IMR-90 (cell line): ENCODE measurements at regions not wholly inside any gene's neighbourhood (a gene's known extent, or its start where the extent isn't known, plus 50 kb on each side); places are given as distances from the start of the nearest gene placed in this dataset.

Experiments used
- ATAC-seq: fragments of 200-7000 bp; cut with Tn5 transposase; 2 replicates; pipeline ENCODE4 v1.9.1; 2020; ENCODE audit warnings: low read depth, mild to moderate bottlenecking, moderate library complexity
- BruUV-seq: library from RNA; stranded (reverse); fragments of 400-500 nt; replicated peaks from 2 replicates; lab custom pipeline; 2021; lab: Mats Ljungman, UMichigan
- CTCF ChIA-PET: fragments of 300-600 bp; formaldehyde crosslinking; extraction: SDS; loops from one replicate; lab custom pipeline; 2021; ENCODE audit warnings: antibody characterized with exemption; lab: Yijun Ruan, JAX
- POLR2A ChIA-PET: fragments of 300-600 bp; sonication (Branson Sonifier 250); formaldehyde crosslinking; loops from one replicate; lab custom pipeline; 2022; ENCODE audit warnings: antibody characterized with exemption; ENCODE audit not compliant: unreplicated experiment; lab: Charles Lee
- DNase-seq: peaks from one replicate; pipeline ENCODE4 v3.0.0; 2013
- H2AFZ ChIP-seq: replicated peaks from 2 replicates; pipeline ENCODE3; 2013; ENCODE audit warnings: low read length, mild to moderate bottlenecking; ENCODE audit not compliant: poor library complexity
- H2AK5ac ChIP-seq: 2 replicates; pipeline ENCODE4 v1.6.1; 2013; ENCODE audit warnings: low read depth, low read length, inconsistent platforms
- H2AK9ac ChIP-seq: replicated peaks from 2 replicates; pipeline ENCODE3; 2013; ENCODE audit warnings: mild to moderate bottlenecking, low read depth, low read length, moderate library complexity; ENCODE audit not compliant: poor library complexity
- H2BK120ac ChIP-seq: 2 replicates; pipeline ENCODE4 v1.6.1; 2013; ENCODE audit warnings: low read depth, low read length, inconsistent platforms
- H2BK15ac ChIP-seq: 3 replicates; pipeline ENCODE4 v1.6.1; 2013; ENCODE audit warnings: low read depth, low read length, inconsistent platforms
- H2BK20ac ChIP-seq: 2 replicates; pipeline ENCODE4 v1.6.1; 2013; ENCODE audit warnings: low read depth, mild to moderate bottlenecking, inconsistent platforms, low read length, moderate library complexity
- H2BK5ac ChIP-seq: 2 replicates; pipeline ENCODE4 v1.6.1; 2013; ENCODE audit warnings: mild to moderate bottlenecking, low read depth, low read length, inconsistent platforms; ENCODE audit not compliant: poor library complexity, severe bottlenecking
- H3K14ac ChIP-seq: replicated peaks from 2 replicates; pipeline ENCODE4 v1.6.1; 2013; ENCODE audit warnings: low read depth, low read length, inconsistent platforms
- H3K18ac ChIP-seq: 2 replicates; pipeline ENCODE4 v1.6.1; 2013; ENCODE audit warnings: low read depth, low read length, control low read depth
- H3K23ac ChIP-seq: 2 replicates; pipeline ENCODE4 v1.6.1; 2013; ENCODE audit warnings: low read depth, low read length, inconsistent platforms
- H3K27ac ChIP-seq: 2 replicates; pipeline ENCODE4 v1.5.1; 2013; ENCODE audit warnings: mild to moderate bottlenecking, control low read depth, low read length; ENCODE audit not compliant: insufficient read depth
- H3K27me3 ChIP-seq: 2 replicates; pipeline ENCODE4 v1.6.1; 2013; ENCODE audit warnings: low read length; ENCODE audit not compliant: control insufficient read depth, insufficient read depth
- H3K36me3 ChIP-seq: 2 replicates; pipeline ENCODE4 v1.6.1; 2013; ENCODE audit warnings: low read length, mixed read lengths; ENCODE audit not compliant: control insufficient read depth, insufficient read depth
- H3K4ac ChIP-seq: 2 replicates; pipeline ENCODE4 v1.6.1; 2013; ENCODE audit warnings: low read depth, low read length, inconsistent platforms
- H3K4me1 ChIP-seq: 2 replicates; pipeline ENCODE4 v1.6.1; 2013; ENCODE audit warnings: low read length, mixed read lengths; ENCODE audit not compliant: control insufficient read depth, insufficient read depth
- H3K4me2 ChIP-seq: 2 replicates; pipeline ENCODE4 v1.6.1; 2013; ENCODE audit warnings: low read depth, mild to moderate bottlenecking, control low read depth, low read length, moderate library complexity
- H3K4me3 ChIP-seq: 2 replicates; pipeline ENCODE4 v1.5.1; 2013; ENCODE audit warnings: low read depth, mild to moderate bottlenecking, control low read depth, low read length, moderate library complexity; ENCODE audit not compliant: insufficient read depth
- H3K56ac ChIP-seq: 2 replicates; pipeline ENCODE4 v1.6.1; 2013; ENCODE audit warnings: low read length, inconsistent platforms; ENCODE audit not compliant: insufficient read depth; ENCODE audit errors: extremely low read depth
- H3K79me1 ChIP-seq, 2 experiments: 2 replicates each; pipeline ENCODE4 v1.6.1; 2013; ENCODE audit warnings: low read length in 2 of 2, inconsistent platforms in 1 of 2, low read depth in 1 of 2
- H3K9ac ChIP-seq: 2 replicates; pipeline ENCODE4 v1.6.1; 2013; ENCODE audit warnings: low read depth, low read length, control low read depth
- H3K9me1 ChIP-seq: 2 replicates; pipeline ENCODE4 v1.6.1; 2013; ENCODE audit warnings: low read length, inconsistent platforms; ENCODE audit not compliant: insufficient read depth
- H3K9me3 ChIP-seq: 2 replicates; pipeline ENCODE4 v1.6.1; 2013; ENCODE audit warnings: low read length; ENCODE audit not compliant: control insufficient read depth, insufficient read depth
- H4K20me1 ChIP-seq: 2 replicates; pipeline ENCODE4 v1.6.1; 2013; ENCODE audit warnings: low read length, inconsistent platforms; ENCODE audit not compliant: insufficient read depth
- H4K5ac ChIP-seq: 2 replicates; pipeline ENCODE4 v1.6.1; 2013; ENCODE audit warnings: mild to moderate bottlenecking, low read depth, low read length, control low read depth
- H4K8ac ChIP-seq, 2 experiments: 2 replicates each; pipeline ENCODE4 v1.6.1; 2013; ENCODE audit warnings: low read depth in 2 of 2, low read length in 2 of 2, control low read depth in 1 of 2, inconsistent platforms in 1 of 2
- H4K91ac ChIP-seq: 2 replicates; pipeline ENCODE4 v1.6.1; 2013; ENCODE audit warnings: low read depth, low read length, inconsistent platforms; ENCODE audit not compliant: insufficient read depth
- BHLHE40 ChIP-seq: fragments of 150-350 bp; IDR thresholded peaks from 2 replicates; pipeline ENCODE4 v1.6.1; 2016; ENCODE audit warnings: mild to moderate bottlenecking, low read depth, low read length
- CEBPB ChIP-seq: IDR thresholded peaks from 2 replicates; pipeline ENCODE4 v1.6.1; 2012; ENCODE audit warnings: low read depth, low read length, improper control_type of control experiment
- CHD1 ChIP-seq: IDR thresholded peaks from 2 replicates; pipeline ENCODE4 v1.6.1; 2012; ENCODE audit warnings: low read depth, low read length, improper control_type of control experiment
- FOS ChIP-seq: fragments of 150-350 bp; IDR thresholded peaks from 2 replicates; pipeline ENCODE4 v1.6.1; 2016; ENCODE audit warnings: low read depth, low read length
- MAFK ChIP-seq: IDR thresholded peaks from 2 replicates; pipeline ENCODE4 v1.6.1; 2012; ENCODE audit warnings: low read depth, low read length, improper control_type of control experiment
- MAZ ChIP-seq: IDR thresholded peaks from 2 replicates; pipeline ENCODE4 v1.6.1; 2012; ENCODE audit warnings: low read depth, mild to moderate bottlenecking, low read length, improper control_type of control experiment, moderate library complexity, borderline replicate concordance
- MXI1 ChIP-seq: IDR thresholded peaks from 2 replicates; pipeline ENCODE4 v1.6.1; 2012; ENCODE audit warnings: low read depth, mild to moderate bottlenecking, low read length, moderate library complexity, borderline replicate concordance
- NFE2L2 ChIP-seq: fragments of 150-350 bp; IDR thresholded peaks from 2 replicates; pipeline ENCODE4 v1.6.1; 2016; ENCODE audit warnings: low read depth, mild to moderate bottlenecking, low read length
- POLR2A ChIP-seq: IDR thresholded peaks from 2 replicates; pipeline ENCODE4 v1.6.1; 2012; ENCODE audit warnings: mild to moderate bottlenecking, low read depth, low read length
- RAD21 ChIP-seq: IDR thresholded peaks from 2 replicates; pipeline ENCODE4 v1.6.1; 2012; ENCODE audit warnings: low read length, improper control_type of control experiment
- RCOR1 ChIP-seq: IDR thresholded peaks from 2 replicates; pipeline ENCODE4 v1.6.1; 2012; ENCODE audit warnings: mild to moderate bottlenecking, low read length, improper control_type of control experiment; ENCODE audit not compliant: insufficient replicate concordance
- RFX5 ChIP-seq: IDR thresholded peaks from 2 replicates; pipeline ENCODE4 v1.8.0; 2012; ENCODE audit warnings: low read depth, mild to moderate bottlenecking, low read length, moderate library complexity
- SMC3 ChIP-seq: fragments of 150-350 bp; IDR thresholded peaks from 2 replicates; pipeline ENCODE4 v1.6.1; 2016; ENCODE audit warnings: low read depth, mild to moderate bottlenecking, antibody characterized with exemption, low read length, moderate library complexity
- WGBS, 2 experiments: methylation state at CpG; one replicate each; pipeline versions ENCODE4 v1.1.5 to v1.1.7; 2013; ENCODE audit warnings: missing lambda C conversion rate in 2 of 2; ENCODE audit not compliant: insufficient read length in 1 of 2; ENCODE audit errors: extremely low coverage in 2 of 2; 5-methylcytosine and 5-hydroxymethylcytosine counted together
- dilution Hi-C: fragments of 300-500 bp; cut with HindIII; formaldehyde crosslinking; loops from one replicate; pipeline ENCODE4 v1.14.3; 2018; ENCODE audit warnings: low sequenced_read_pairs; ENCODE audit not compliant: unreplicated experiment
- in situ Hi-C: fragments of 300-500 bp; cut with MboI; formaldehyde crosslinking; loops from 3 replicates; pipeline ENCODE4 v1.14.3; 2019; ENCODE audit warnings: low sequenced_read_pairs, inconsistent platforms, mixed read lengths
- intact Hi-C: fragments of 100-400 bp; cut with micrococcal nuclease; formaldehyde crosslinking; loops from 2 replicates; pipeline ENCODE4 v1.10.0; 2022
- TF ChIP-seq, protein P1 (sequence below): conservative IDR thresholded peaks from 2 replicates; pipeline ENCODE4 v1.5.1; 2012; ENCODE audit warnings: mild to moderate bottlenecking, low read depth, low read length, improper control_type of control experiment
- TF ChIP-seq, protein P2 (sequence below): fragments of 150-350 bp; IDR thresholded peaks from 2 replicates; pipeline ENCODE4 v1.6.1; 2016; ENCODE audit warnings: low read depth, mild to moderate bottlenecking, low read length, moderate library complexity, borderline replicate concordance
- TF ChIP-seq, protein P3 (sequence below): fragments of 150-350 bp; IDR thresholded peaks from 2 replicates; pipeline ENCODE4 v1.6.1; 2017; ENCODE audit warnings: mild to moderate bottlenecking, antibody characterized with exemption, low read length, low read depth

DNA sequence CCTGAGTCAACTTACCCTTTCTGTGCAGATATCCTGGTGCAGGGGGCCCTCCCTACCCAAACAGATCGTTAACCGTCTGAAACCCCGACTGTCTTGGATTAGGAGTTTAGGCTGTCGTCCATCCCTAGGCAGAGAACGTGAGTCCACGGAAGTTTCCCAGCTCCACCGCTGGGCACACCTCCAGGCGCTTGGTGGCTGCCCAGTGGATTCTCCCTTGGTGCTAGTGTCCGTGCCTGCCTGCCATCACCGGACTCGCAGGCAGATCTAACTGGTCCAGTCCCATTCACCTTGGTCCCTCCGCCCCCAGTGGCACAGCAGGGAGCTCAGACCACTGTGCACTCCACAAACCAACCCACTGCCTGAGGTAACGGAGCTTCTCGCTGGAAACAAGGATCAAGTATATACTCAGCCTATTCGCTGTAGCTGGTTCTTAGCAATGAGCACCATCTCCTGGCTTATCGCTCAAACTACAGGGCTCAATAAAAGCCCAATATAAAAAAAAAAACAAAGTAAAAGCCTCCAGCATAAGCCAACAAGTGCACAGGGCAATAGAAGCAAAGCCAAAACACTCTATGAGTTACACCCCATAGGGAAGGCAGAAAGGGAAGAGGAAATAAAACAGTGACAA lies 79.5 kb upstream of the USP9Y start:
- Histone ChIP-seq H3K36me3 (no peaks in the 10 kb centered on the region), H3K23ac (no peak overlapping the region), H3K56ac (no peak overlapping the region), H2BK20ac (no peak overlapping the region), H2BK5ac (no peak overlapping the region), H3K4me1 (no peaks in the 10 kb centered on the region), H3K79me1 (no peaks in the 10 kb centered on the region), H2BK120ac (no peak overlapping the region), H3K9ac (no peak overlapping the region), H3K18ac (no peak overlapping the region), H3K4ac (no peak overlapping the region), H3K27ac (no peak overlapping the region), H2AK9ac (no peak overlapping the region), H3K27me3 (no peaks in the 10 kb centered on the region), H2AK5ac (no peak overlapping the region), H4K8ac (no peak overlapping the region), H4K91ac (no peak overlapping the region), H4K20me1 (no peaks in the 10 kb centered on the region), H2AFZ (no peak overlapping the region), H4K5ac (no peak overlapping the region), H2BK15ac (no peak overlapping the region), H3K9me3 (no peaks in the 10 kb centered on the region), H3K4me3 (no peak overlapping the region), H3K9me1 (no peaks in the 10 kb centered on the region), H3K14ac (no peak overlapping the region), H3K4me2 (no peak overlapping the region)
- no TSS peak for BruUV-seq
- intact Hi-C loops (no loop called here), in situ Hi-C loops (no loop called here), dilution Hi-C loops (no loop called here)
- WGBS, 2 experiments = no CpG with 5 or more reads among the region's 16 CpGs
- DNase-seq = no peak
- ChIA-PET CTCF (no interaction called here), POLR2A (no interaction called here)
- ATAC-seq = no peak
- TF ChIP-seq, protein P1, sequence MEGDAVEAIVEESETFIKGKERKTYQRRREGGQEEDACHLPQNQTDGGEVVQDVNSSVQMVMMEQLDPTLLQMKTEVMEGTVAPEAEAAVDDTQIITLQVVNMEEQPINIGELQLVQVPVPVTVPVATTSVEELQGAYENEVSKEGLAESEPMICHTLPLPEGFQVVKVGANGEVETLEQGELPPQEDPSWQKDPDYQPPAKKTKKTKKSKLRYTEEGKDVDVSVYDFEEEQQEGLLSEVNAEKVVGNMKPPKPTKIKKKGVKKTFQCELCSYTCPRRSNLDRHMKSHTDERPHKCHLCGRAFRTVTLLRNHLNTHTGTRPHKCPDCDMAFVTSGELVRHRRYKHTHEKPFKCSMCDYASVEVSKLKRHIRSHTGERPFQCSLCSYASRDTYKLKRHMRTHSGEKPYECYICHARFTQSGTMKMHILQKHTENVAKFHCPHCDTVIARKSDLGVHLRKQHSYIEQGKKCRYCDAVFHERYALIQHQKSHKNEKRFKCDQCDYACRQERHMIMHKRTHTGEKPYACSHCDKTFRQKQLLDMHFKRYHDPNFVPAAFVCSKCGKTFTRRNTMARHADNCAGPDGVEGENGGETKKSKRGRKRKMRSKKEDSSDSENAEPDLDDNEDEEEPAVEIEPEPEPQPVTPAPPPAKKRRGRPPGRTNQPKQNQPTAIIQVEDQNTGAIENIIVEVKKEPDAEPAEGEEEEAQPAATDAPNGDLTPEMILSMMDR = no peak
- no peak for TF ChIP-seq BHLHE40
- TF ChIP-seq POLR2A = no peak
- no peak for TF ChIP-seq NFE2L2
- TF ChIP-seq MXI1 = no peak
- TF ChIP-seq MAFK = no peak
- no peak for TF ChIP-seq MAZ
- TF ChIP-seq RAD21 = no peak
- no peak for TF ChIP-seq CHD1
- TF ChIP-seq RCOR1 = no peak
- TF ChIP-seq FOS = no peak
- TF ChIP-seq SMC3 = no peak
- TF ChIP-seq, protein P2, sequence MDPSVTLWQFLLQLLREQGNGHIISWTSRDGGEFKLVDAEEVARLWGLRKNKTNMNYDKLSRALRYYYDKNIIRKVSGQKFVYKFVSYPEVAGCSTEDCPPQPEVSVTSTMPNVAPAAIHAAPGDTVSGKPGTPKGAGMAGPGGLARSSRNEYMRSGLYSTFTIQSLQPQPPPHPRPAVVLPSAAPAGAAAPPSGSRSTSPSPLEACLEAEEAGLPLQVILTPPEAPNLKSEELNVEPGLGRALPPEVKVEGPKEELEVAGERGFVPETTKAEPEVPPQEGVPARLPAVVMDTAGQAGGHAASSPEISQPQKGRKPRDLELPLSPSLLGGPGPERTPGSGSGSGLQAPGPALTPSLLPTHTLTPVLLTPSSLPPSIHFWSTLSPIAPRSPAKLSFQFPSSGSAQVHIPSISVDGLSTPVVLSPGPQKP = no peak
- no peak for TF ChIP-seq RFX5
- TF ChIP-seq, protein P3, sequence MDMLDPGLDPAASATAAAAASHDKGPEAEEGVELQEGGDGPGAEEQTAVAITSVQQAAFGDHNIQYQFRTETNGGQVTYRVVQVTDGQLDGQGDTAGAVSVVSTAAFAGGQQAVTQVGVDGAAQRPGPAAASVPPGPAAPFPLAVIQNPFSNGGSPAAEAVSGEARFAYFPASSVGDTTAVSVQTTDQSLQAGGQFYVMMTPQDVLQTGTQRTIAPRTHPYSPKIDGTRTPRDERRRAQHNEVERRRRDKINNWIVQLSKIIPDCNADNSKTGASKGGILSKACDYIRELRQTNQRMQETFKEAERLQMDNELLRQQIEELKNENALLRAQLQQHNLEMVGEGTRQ = no peak
- no peak for TF ChIP-seq CEBPB
